Skeletal muscle satellite cell (primary cell): ENCODE measurements at regions not wholly inside any gene's neighbourhood (a gene's known extent, or its start where the extent isn't known, plus 50 kb on each side); places are given as distances from the start of the nearest gene placed in this dataset.

Experiments
- H3K27me3 ChIP-seq: 2 replicates; pipeline ENCODE4 v1.7.0; 2013; ENCODE audit warnings: low read length; ENCODE audit not compliant: control insufficient read depth, insufficient read depth
- H3K36me3 ChIP-seq: 2 replicates; pipeline ENCODE4 v1.7.0; 2013; ENCODE audit warnings: mild to moderate bottlenecking, control low read depth, low read length; ENCODE audit not compliant: insufficient read depth
- H3K4me1 ChIP-seq: 2 replicates; pipeline ENCODE4 v1.7.0; 2013; ENCODE audit warnings: low read length; ENCODE audit not compliant: control insufficient read depth, insufficient read depth
- H3K4me2 ChIP-seq: 2 replicates; pipeline ENCODE4 v1.7.0; 2013; ENCODE audit warnings: mild to moderate bottlenecking, low read length
- H3K4me3 ChIP-seq: 2 replicates; pipeline ENCODE4 v1.7.0; 2013; ENCODE audit warnings: low read length
- H3K9ac ChIP-seq: 2 replicates; pipeline ENCODE4 v1.7.0; 2013; ENCODE audit warnings: mild to moderate bottlenecking, low read depth, low read length, moderate library complexity
- H3K9me3 ChIP-seq: replicated peaks from 2 replicates; pipeline ENCODE4 v1.7.0; 2013; ENCODE audit warnings: mild to moderate bottlenecking, control low read depth, low read length

DNA sequence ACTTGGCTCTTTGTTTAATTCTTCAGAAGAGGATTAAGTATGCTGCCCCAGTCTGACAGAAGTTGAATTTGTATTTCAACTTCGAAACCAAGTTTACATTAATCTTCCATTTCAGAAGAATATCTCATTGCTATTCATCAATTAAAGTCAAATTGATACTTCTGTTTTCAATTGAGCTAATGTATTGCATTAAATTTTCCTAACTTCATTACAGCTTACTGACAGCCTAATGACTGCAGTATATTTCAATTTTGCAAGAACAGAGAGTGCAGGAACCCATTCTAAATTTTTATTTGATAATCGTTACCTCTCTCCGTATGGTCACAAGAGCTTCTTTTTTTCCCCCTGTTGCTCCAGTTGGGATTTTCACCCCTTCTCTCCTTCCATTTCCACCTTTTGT is 218.0 kb downstream of the CALCRL start:
- H3K4me3 ChIP-seq, result no peak overlapping the region
- no peaks in the 10 kb centered on the region for H3K9me3 ChIP-seq
- H3K4me1 ChIP-seq, result peaks cover 5% of the 10 kb centered on the region
- no peak overlapping the region for H3K9ac ChIP-seq
- H3K36me3 ChIP-seq, result no peaks in the 10 kb centered on the region
- H3K4me2 ChIP-seq, result no peak overlapping the region
- no peaks in the 10 kb centered on the region for H3K27me3 ChIP-seq

DNA sequence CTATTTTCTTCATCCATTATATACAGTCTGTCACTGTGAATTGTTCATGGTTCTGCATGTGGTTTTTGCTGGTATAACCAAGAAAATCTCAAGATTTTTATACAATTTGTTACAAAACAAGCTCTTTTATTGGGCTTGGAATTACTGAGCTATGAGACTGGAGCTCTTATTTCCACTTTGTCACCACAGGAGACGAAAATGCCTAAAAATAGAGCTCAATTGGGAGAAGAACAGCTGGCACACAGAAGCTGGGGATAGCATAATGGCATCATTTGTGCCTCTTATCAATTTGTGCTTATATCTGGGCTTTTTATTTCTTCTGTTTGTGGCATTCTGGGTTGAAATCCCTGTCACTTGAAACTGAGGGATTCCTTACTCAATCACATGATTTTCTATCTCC is 219.1 kb downstream of the CALCRL start:
- H3K9ac ChIP-seq, result no peak overlapping the region
- H3K4me3 ChIP-seq, result no peak overlapping the region
- H3K36me3 ChIP-seq, result no peaks in the 10 kb centered on the region
- no peaks in the 10 kb centered on the region for H3K27me3 ChIP-seq
- H3K4me2 ChIP-seq, result no peak overlapping the region
- H3K4me1 ChIP-seq, result peaks cover 5% of the 10 kb centered on the region
- H3K9me3 ChIP-seq, result no peaks in the 10 kb centered on the region

DNA sequence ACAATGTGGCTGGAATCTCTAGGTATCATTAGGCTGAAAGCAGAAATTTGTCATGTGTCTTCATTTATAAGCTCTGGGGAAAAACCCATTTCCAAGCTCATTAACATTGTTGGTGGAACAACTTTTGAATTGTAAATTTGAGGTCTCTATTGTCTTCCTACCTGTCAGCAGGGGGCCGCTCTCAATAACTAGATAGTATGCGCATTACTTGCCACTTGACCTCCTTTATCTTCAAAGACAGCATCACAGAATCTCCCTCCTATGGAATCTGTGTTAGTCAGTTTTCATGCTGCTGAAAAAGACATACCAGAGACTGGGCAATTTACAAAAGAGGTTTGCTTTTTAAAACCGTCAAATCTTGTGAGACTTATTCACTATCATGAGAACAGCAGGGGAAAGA is 223.1 kb downstream of the CALCRL start:
- Histone ChIP-seq H3K9ac (no peak overlapping the region), H3K4me1 (no peaks in the 10 kb centered on the region), H3K4me3 (no peak overlapping the region), H3K4me2 (no peak overlapping the region), H3K36me3 (no peaks in the 10 kb centered on the region), H3K27me3 (no peaks in the 10 kb centered on the region), H3K9me3 (no peaks in the 10 kb centered on the region)

DNA sequence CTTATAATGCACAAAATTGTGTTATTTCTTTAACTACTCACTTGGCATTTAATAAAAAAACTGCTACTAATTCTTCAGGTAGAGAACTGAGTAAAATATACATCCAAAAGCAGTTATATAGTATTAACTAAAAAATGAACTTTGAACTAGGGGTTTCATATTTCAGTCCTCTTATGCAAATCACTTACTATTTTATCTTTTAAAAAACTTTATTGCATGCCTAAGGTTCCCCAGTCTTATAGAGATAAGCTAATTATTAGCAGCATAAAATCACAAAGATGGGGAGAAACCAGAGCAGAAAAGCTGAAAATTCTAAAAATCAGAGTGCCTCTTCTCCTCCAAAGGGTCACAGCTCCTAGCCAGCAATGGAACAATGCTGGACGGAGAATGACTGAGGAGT is 228.0 kb downstream of the CALCRL start:
- Histone ChIP-seq H3K4me2 (no peak overlapping the region), H3K9ac (no peak overlapping the region), H3K4me3 (no peak overlapping the region), H3K4me1 (no peaks in the 10 kb centered on the region), H3K9me3 (no peaks in the 10 kb centered on the region), H3K36me3 (no peaks in the 10 kb centered on the region), H3K27me3 (no peaks in the 10 kb centered on the region)

DNA sequence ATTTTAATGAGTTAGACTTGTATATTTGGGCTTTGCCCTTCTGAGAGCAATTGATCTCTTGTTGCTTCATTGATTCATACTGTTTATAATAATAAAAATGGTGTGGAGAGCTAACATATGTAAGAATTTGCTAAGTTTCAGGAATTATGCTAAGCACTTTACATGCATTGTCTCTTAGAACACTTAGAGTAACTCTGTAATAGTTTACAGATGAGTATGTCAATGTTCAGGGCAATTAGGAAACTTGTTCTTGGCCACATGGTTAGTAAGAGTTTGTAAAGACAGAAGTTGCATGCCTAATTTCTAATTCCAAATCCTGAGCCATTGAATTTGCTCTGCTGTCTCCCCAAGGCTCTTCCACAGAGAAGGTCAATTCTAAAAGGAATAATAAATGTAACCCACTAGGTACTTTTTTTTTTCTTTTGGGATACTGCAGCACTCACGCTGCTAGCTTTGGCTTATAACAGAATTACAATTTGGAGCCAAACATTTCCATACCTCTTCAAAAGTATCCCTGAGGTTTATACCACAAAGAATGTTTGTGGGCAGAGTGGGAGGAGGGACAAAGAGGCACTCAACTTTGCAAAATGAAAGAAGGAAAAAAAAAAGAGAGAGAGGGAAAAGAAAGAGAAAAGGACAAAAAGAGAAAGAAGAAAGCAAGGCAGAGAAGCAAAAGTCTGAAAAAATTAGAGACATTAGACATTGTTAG is 232.4 kb downstream of the CALCRL start:
- Histone ChIP-seq H3K27me3 (no peaks in the 10 kb centered on the region), H3K9me3 (no peaks in the 10 kb centered on the region), H3K4me1 (no peaks in the 10 kb centered on the region), H3K36me3 (no peaks in the 10 kb centered on the region), H3K9ac (no peak overlapping the region), H3K4me3 (no peak overlapping the region), H3K4me2 (no peak overlapping the region)

DNA sequence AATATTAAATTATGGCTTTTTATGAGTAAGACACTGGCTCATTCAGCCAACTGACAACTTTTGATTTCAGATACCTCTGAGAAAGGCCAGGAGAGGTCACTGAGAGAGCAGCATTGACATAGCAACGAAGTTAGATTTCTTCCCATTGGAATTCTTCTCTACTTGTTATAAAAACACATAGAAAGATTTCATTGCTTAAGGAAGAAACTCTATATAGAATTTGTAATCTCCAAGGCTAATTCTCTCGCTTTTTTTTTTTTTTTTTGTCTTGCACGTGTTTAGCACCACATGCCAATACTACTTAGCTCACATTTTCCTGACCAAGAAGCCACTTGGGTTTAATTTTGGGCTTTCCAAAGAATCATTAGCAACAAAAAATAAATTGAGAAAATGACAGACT is 233.7 kb downstream of the CALCRL start:
- Histone ChIP-seq H3K9me3 (no peaks in the 10 kb centered on the region), H3K4me2 (no peak overlapping the region), H3K4me1 (no peaks in the 10 kb centered on the region)

DNA sequence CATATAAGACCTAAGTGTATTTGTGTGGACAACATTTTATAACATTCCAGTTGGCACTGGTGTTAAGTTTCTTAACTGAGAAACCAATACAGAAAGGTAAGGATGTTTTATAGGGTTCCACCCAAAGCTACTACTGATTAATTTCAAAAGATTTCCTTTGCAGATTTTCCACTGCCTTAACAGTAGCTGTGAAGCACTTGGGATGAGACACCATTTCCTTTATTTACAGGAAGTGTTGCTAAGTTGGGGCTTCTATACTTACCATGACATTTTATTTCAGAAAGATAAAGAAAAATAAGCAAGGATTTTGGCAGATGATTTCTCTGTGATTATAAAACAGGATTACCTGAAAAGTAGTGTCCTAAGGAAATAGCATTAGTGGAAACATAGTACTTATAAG is 234.3 kb downstream of the CALCRL start:
- no peak overlapping the region for H3K4me2 ChIP-seq
- no peak overlapping the region for H3K4me3 ChIP-seq
- no peaks in the 10 kb centered on the region for H3K9me3 ChIP-seq
- no peaks in the 10 kb centered on the region for H3K4me1 ChIP-seq
- no peak overlapping the region for H3K9ac ChIP-seq
- no peaks in the 10 kb centered on the region for H3K36me3 ChIP-seq
- H3K27me3 ChIP-seq, result no peaks in the 10 kb centered on the region

More for the DNA sequence above, 233.7 kb downstream of the CALCRL start:
- Histone ChIP-seq H3K36me3 (no peaks in the 10 kb centered on the region), H3K9ac (no peak overlapping the region), H3K4me3 (no peak overlapping the region), H3K27me3 (no peaks in the 10 kb centered on the region)

DNA sequence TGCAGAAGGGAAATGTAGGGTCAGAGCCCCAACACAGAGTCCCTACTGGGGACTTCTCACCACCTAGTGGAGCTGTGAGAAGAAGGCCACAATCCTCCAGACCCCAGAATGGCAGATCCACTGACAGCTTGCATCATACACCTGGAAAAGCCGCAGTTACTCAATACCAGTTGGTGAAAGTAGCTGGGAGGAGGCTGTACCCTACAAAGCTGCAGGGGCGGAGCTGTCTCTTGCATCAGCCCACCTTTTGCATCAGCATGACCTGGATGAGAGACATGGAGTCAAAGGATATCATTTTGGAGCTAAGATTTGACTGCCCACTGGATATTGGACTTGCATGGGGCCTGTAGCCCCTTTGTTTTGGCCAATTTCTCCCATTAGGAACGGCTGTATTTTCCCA is 237.3 kb downstream of the CALCRL start:
- no peak overlapping the region for H3K4me3 ChIP-seq
- H3K4me2 ChIP-seq, result no peak overlapping the region
- no peaks in the 10 kb centered on the region for H3K27me3 ChIP-seq
- H3K9me3 ChIP-seq, result no peaks in the 10 kb centered on the region
- no peak overlapping the region for H3K9ac ChIP-seq
- no peaks in the 10 kb centered on the region for H3K4me1 ChIP-seq
- no peaks in the 10 kb centered on the region for H3K36me3 ChIP-seq

DNA sequence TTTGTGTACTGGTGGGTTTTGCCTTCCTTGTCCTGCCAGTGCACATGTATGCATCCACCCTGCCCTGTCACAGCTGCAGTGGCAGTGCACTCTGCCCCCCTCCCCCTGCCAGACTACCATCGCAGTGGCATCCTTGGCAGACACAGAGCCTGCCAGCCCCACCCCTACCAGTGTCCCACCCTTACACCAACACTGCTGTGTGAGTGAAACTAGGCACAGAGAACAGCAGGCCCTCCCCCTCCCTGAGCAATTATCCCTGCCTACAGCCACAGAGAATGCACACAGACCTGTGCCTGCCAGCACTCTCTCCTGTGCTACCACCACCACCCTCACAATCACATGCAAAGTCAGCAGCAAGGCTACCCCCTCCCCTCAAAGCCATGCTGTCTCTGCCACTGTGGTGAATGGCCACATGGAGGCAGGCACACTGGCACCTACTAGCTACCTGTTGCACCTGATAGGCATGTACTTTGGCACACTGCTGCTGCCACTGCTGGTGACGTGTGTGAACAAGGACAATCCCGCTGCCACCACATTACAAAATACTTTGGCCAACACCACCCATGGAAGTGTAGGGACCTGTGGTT is 239.8 kb downstream of the CALCRL start:
- Histone ChIP-seq H3K9ac (no peak overlapping the region), H3K4me2 (no peak overlapping the region), H3K36me3 (no peaks in the 10 kb centered on the region), H3K9me3 (no peaks in the 10 kb centered on the region), H3K4me3 (no peak overlapping the region), H3K27me3 (no peaks in the 10 kb centered on the region), H3K4me1 (no peaks in the 10 kb centered on the region)

DNA sequence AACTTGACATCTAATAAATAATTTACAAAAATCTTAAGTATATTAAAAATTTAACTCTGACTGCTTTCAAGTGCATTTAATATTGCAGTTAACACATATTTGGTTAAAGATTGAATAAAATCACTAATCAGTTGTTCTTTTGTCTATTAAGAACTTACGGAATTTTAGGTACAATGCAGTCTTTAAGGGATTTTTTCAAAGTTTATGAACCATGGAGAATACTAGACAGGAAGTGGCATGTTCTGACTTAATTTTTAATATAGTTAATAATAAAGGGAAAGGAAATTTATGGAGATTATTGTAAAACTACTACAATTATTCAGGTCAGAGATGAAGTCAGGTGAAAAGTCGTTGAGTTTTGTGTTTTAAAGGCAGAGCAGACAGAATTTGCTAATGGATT is 240.9 kb downstream of the CALCRL start:
- Histone ChIP-seq H3K36me3 (no peaks in the 10 kb centered on the region), H3K4me2 (no peak overlapping the region)

DNA sequence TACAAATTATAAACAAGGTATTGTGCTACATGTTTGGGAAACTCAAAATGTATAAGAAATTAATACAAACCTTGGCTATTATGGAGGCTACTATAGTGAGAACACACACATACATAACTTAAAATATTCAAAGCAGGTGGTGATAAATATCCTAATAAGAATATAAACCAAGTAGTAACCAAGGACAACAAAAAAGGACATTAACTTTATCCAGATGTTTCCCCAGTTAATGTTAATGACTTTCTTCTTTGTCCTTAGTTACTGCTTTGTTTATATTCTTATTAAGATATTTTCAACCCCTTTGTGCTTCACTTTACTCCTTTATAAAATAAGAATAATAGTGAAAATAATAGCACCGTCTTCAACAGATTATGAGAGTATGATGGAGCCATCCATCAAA is 241.6 kb downstream of the CALCRL start:
- H3K9me3 ChIP-seq, result no peaks in the 10 kb centered on the region
- H3K36me3 ChIP-seq, result no peaks in the 10 kb centered on the region
- no peak overlapping the region for H3K4me3 ChIP-seq
- no peaks in the 10 kb centered on the region for H3K27me3 ChIP-seq
- no peak overlapping the region for H3K4me2 ChIP-seq
- H3K4me1 ChIP-seq, result no peaks in the 10 kb centered on the region
- H3K9ac ChIP-seq, result no peak overlapping the region

More for the DNA sequence above, 240.9 kb downstream of the CALCRL start:
- no peak overlapping the region for H3K4me3 ChIP-seq
- H3K4me1 ChIP-seq, result no peaks in the 10 kb centered on the region
- no peaks in the 10 kb centered on the region for H3K27me3 ChIP-seq
- no peak overlapping the region for H3K9ac ChIP-seq
- H3K9me3 ChIP-seq, result no peaks in the 10 kb centered on the region

DNA sequence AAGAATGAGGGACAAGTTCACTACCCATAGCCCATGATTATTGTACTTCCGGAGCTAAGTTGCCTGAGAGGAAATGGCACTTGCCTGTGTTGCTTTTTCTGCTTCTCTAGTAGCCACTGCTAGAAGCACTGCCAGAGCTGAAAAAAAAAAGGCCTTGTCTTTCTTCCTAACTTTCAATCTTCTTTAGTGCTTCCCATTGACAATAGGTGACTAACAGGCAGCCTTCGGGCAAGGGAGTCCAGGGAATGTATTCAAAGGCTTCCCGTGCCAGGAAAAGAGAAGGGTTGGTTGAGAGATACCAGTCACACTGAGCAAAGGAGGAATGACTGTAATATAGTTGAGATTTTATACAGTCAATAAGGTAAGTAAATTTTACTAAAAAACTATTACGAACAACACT is 242.0 kb downstream of the CALCRL start:
- no peak overlapping the region for H3K9ac ChIP-seq
- H3K4me2 ChIP-seq, result no peak overlapping the region
- H3K36me3 ChIP-seq, result no peaks in the 10 kb centered on the region
- H3K4me3 ChIP-seq, result no peak overlapping the region
- H3K27me3 ChIP-seq, result no peaks in the 10 kb centered on the region
- H3K4me1 ChIP-seq, result no peaks in the 10 kb centered on the region
- H3K9me3 ChIP-seq, result no peaks in the 10 kb centered on the region
